SH-SY5Y (cell line): ENCODE measurements at regions not wholly inside any gene's neighbourhood (a gene's known extent, or its start where the extent isn't known, plus 50 kb on each side); places are given as distances from the start of the nearest gene placed in this dataset.

Source experiments
- GATA2 ChIP-seq: IDR thresholded peaks from 2 replicates; pipeline ENCODE4 v1.6.1; 2011; ENCODE audit warnings: mild to moderate bottlenecking, low read depth, low read length
- GATA3 ChIP-seq: IDR thresholded peaks from 2 replicates; pipeline ENCODE4 v1.6.1; 2011; ENCODE audit warnings: low read depth, mild to moderate bottlenecking, low read length, moderate library complexity

DNA sequence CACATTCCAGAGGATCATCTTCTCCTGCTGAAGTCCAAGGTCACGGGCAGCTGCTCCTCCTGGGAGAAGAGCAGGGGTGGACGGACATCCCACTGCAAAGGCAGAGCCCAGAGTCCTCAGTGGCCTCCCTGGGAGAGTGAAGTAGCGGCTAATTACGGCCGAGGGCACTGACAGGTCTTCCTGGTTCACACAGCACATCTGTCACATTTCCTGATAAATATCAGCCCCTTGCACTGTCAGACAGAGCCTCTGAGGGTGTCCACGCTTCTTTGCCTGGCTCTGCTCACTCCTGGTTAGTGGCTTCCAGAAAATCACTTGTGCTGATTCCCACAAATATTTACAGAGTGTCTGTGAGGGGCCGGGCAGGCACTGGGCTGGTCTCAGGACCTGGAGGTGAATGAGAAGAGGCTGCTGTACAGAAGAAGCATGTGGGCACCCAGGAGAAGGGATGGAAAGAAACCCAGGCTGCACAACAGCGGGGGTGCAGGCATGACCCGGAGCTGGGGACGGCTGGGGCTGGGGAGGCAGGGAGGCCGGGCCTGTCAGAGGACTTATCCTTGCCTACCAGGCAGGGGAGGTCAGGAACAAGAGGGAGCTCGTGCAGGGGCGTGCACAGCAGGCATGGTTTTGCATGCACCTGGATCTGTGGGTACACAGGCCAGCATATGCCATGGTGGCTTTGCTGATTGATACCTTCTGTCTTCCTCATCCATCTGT lies 258.2 kb upstream of the TNRC6C start:
- TF ChIP-seq GATA3 (no peak), GATA2 (peak; percentile 91)

DNA sequence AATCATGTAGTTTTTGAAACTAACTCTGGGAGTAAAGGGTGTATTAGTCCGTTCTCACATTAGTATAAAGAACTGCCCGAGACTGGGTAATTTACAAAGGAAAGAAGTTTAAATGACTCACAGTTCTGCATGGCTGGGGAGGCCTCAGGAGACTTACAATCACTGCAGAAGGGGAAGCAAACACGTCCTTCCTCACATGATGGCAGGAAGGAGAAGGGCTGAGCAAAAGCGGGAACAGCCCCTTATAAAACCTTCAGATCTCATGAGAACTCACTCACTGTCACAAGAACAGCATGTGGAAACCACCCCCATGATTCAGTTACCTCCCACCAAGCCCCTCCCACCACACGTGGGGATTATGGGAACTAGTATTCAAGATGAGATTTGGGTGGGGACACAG lies 256.5 kb upstream of the TNRC6C start:
- TF ChIP-seq GATA2 (no peak), GATA3 (no peak)

DNA sequence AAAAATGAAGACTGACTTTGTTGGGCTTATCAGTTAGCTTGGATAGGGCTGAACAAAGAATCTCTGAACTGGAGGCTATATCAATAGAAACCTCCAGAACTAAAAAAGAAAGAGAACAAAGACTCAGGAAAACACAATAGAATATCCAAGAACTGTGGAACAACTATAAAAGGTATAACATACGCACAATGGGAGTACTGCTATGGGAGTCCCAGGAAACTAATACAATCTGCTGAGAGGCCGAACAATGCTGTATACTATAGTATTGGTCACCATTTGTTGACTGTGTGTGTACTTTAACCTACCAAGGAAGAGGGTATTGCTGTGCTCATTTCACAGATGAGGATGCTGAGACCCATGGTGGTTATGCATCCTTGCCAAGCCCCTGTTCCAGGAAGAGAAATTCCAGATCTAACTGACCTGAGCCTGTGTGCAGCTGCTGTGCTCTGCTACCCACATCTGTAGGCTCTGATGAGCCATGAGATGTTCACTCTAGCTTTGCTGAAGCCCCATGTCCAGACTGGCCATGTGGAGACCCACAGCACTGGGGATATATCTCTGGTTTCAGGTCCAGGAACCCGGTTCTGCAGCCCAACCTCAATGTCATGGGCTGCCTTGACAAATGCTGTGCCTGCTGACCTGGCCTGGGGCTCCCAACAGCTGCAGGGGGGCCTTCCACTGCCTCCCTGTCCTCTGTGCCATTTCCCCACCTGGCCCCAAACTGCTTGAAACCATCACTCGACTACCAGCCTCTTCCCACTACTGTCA lies 254.3 kb upstream of the TNRC6C start:
- no peak for TF ChIP-seq GATA2
- TF ChIP-seq GATA3: no peak

DNA sequence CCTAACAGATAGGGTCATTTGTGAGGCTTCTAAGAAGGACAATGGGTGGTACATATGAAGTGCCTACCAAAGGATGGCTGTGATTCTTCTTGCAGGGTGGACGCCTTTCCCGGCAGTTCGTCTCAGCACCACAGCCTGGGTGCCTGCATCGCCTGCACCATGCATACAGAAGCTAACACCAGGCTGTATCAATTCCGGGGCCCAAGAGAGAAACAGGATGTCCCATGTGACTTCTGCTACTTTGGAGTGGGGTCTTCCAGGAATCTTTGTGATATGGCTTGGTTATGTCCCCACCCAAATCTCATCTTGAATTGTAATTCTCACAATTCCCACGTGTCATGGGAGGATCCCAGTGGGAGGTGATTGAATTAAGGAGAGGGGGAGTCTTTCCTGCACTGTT lies 251.6 kb upstream of the TNRC6C start:
- TF ChIP-seq GATA3 (no peak), GATA2 (no peak)

DNA sequence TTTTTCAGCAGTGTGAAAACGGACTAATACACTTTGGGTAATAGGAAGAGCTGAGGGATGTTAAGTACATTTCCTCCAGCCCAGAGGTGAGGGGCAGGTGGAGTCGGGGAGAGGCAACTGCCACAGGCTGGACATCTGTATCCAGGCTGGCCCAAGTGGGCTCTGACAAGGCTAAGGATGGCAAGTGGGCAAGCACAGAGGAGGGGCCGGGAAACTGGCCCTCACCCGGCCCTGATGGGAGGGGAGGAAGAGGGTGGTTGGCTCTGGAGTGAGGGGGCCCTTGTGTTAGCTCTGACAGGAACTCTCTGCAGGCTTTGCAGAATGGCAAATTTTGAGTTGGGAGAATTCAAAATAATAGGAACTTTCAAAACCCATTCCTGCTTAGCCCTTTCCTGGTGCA lies 251.0 kb upstream of the TNRC6C start:
- no peak for TF ChIP-seq GATA2
- TF ChIP-seq GATA3: no peak

DNA sequence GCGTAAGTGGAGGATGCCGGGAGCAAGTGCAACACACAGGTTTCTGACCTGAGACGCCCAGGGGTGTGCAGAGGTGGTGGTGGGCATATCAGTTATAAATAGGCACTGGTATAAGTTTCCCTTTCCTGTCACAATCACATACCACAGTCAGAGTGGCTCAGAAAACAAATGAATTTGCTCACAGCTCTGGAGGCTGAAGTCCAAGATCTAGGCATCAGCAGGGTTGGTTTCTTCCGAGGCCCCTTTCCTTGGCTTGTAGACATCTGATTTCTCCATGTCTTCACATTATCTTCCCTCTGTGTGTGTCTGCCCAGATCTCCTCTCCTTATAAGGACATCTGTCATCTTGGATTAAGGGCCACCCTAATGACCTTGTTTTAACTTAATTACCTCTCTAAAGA lies 250.5 kb upstream of the TNRC6C start:
- TF ChIP-seq GATA3: no peak
- no peak for TF ChIP-seq GATA2

DNA sequence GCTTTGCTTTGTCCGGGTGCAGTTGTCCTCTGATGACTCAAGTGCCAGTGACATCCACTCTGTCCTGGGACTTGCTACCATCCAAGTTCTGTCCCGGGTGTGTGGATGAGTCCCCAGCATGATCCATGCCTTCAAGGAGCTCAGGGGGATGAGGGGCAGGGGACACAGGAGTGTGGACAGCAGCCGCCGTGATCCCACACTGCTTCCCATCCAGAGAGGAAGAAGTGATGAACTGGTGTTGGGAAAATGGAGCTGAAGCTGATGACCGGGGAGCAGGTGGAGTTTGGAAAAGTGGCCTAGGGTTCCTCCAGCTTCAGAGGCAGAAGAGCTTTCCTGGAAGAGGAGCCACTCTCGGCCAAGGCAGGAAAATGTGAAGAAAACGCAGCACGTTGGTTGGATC lies 249.6 kb upstream of the TNRC6C start:
- TF ChIP-seq GATA3: no peak
- no peak for TF ChIP-seq GATA2

DNA sequence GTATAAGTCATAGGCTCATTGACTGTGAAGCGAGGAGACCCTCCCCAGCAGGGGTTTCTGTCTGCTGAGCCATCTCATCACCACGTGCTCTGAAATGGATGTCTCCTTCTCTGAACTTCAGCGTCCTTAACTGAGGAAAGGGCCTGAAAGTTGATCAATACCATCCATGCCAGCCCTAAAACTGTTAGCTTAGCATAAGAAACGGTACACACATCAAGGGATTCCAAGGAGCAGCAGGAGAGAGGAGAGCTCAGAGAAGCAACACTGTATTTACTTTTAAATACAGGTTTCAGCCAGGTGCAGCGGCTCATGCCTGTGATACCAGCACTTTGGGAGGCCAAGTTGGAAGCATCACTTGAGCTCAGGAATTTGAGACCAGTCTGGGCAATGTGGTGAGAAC lies 248.9 kb upstream of the TNRC6C start:
- TF ChIP-seq GATA2 (no peak), GATA3 (no peak)

DNA sequence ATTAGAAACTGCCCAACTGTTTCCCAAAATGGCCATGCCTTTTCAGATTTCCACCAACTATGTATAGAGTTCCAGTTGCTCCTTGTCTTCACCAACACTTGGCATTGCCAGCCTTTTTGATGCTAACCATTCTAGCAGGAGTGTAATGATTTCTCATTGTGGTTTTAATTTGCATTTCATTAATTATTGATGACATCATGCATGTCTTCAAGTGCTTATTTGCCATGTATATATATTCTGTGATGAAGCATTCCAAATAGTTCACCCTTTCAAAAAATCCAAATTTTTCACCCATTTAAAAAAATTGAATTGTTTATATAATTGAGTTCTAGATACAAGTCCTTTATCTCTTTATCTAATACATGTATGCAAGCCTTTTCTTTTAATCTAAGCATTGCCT lies 245.9 kb upstream of the TNRC6C start:
- TF ChIP-seq GATA2 (no peak), GATA3 (no peak)

DNA sequence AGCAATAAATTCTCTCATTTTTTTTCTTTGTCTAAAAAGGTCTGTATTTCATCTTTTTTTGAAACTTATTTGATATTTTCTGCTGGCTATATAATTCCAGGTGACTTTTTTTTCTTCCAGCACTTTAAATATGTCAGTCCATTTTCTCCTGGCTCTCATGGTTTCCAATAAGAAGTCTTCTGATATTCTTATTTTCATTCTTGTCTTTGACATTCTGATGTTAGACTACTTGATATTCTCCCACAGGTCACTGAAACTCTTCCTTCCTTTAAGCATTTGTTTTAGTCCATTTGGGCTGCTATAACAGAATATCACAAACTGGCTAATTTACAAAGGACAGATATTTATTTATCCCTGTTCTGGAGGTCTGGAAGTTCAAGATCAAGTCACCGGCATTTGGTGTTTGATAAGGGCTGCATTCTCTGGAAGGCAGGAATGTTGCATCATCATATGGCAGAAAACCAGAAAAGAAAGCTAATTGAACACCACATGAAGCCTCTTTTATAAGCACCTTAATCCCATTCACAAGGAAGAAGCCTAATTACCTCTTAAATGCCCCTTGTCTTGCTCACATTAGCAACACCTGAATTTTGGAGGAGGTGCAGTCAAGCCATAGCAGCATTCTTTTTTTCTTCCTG lies 242.1 kb upstream of the TNRC6C start:
- TF ChIP-seq GATA3 (no peak), GATA2 (no peak)

DNA sequence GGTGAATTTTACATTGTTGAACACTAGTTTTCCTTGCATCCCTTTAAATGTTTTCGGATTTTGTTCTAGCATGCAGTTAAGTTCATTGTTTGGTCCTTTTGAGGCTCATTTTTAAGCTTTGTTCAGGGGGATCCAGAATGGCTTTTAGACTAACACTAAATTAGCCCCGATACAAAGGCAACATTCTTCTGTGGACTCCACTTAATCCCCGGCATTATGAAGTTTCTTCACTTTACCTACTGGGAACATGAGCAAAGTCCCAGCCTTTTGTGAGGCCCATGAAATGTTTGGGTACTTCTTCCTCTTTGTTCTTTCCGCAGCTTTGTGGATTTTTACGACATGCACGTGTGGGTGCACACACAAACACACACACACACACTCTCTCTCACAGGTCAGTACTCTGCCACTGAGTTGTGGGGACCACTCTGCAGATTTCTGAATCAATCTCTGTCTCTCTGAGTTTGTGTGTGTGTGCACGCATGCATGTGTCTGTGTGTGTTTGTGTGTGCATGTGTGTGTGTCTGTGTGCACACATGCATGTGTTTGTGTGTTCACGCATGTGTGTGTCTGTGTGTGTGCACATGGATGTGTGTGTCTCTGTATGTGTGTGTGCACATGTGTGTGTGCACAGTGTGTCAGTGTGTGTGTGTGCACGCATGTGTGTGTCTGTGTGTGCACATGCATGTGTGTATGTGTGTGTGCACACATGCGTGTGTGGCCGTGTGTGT lies 240.4 kb upstream of the TNRC6C start:
- TF ChIP-seq GATA2 (no peak), GATA3 (no peak)

DNA sequence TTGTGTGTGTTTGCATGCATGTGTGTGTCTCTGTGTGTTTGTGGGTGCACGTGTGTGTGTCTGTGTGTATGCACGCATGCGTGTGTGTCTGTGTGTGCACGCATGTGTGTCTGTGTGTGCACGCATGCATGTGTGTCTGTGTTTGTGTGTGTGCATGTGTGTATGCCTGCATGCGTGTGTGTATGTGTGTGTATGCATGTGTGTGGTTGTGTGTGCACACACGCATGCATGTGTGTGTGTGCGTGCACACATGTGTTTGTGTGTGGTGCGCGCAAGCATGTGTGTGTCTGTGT lies 239.9 kb upstream of the TNRC6C start:
- TF ChIP-seq GATA2: no peak
- no peak for TF ChIP-seq GATA3

DNA sequence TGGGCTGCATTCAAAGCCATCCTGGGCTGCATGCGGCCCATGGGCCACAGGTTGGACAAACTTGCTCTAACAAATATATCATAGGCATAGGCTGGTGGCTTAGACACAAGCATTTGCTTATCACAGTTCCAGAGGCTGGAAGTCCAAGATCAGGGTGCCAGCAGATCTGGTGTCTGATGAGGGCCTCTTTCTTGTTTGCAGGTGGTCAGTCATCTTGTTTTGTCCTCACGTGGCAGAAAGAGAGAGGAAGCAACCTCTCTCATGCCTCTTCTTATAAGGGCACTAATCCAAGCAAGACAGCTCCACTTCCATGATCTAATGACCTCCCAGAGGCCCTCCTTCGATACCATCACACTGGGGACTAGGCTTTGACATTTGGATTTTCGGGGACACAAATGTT lies 238.7 kb upstream of the TNRC6C start:
- no peak for TF ChIP-seq GATA3

DNA sequence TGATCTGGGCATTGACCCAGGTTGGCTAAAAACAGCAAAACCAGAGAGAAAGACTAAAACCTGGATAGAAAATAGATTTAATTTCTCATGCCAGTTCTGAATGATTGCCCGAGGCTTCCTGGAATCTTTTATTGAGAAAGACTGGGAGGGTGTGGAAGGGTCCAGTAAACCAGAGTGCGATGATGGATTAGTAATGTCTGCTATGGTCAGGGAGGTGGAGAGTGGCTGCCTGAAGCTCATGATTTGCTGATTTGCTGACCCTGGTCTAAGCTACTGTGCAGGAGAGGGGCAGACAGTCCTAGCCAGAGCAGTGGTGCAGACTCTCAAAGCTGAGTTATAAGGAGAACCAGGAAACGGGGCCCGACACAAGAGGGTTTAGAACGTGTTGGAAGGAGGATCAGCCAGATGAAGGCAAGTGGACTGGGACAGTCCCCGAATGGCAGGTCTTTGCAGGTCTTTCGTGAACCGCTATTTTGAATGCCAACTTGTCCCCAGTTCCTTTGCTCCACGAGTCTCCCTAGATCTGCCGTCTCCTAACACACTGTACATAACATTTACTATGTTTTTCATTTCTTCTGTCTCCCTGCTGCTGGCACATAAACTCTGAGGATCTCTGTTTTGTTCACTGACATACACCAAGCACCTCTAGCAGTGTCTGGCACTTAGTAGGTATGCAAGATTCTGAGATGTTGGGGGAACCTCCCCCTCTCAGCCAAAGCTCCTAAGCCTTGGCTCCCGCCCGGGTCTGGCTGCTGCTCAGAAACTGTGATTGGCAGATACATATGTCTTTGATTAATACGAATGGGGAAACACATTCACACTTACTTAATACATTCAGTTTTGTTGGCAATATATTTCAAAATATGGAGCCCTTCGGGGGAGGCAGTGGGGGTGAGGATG lies 237.3 kb upstream of the TNRC6C start:
- TF ChIP-seq GATA3 (no peak), GATA2 (no peak)

DNA sequence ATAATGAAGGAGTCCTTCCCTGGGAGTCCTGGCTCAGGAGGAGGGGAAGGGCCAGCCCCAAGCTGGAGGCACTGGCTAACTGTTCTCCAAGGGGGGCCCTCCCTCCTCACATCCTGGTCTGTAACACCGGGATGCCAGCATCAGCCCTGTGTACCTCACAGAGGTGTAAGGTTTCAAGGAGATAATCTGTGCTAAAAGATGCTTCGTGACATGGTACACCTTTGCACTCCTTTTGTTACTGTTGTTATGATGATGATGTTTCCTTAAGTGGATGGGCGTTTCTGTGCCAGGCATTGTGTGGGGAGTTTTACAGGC lies 236.7 kb upstream of the TNRC6C start:
- TF ChIP-seq GATA3: no peak
- no peak for TF ChIP-seq GATA2
